Pons (tissue), 1 donor: ENCODE measurements at regions not wholly inside any gene's neighbourhood (a gene's known extent, or its start where the extent isn't known, plus 50 kb on each side); places are given as distances from the start of the nearest gene placed in this dataset.

Experiments used
- DNase-seq: peaks from one replicate; pipeline ENCODE4 v3.0.0-alpha.2; 2016; ENCODE audit warnings: low spot score

GRCh38 chr18:73962256-73962655 is 185.4 kb downstream of the FBXO15 start:
- DNase-seq = no peak

GRCh38 chr18:73961804-73962203 is 185.8 kb downstream of the FBXO15 start:
- no peak for DNase-seq

GRCh38 chr18:73959352-73959751 is 188.3 kb downstream of the FBXO15 start:
- no peak for DNase-seq

- no peak for DNase-seq
Measured at GRCh38 chr18:73954268-73954667, 193.4 kb downstream of the FBXO15 start.

GRCh38 chr18:73952296-73952946 is 195.2 kb downstream of the FBXO15 start:
- DNase-seq = no peak

- DNase-seq = no peak
Measured at GRCh38 chr18:73950116-73950700, 197.4 kb downstream of the FBXO15 start.

- DNase-seq = no peak
Measured at GRCh38 chr18:73948497-73948896, 199.1 kb downstream of the FBXO15 start.

- no peak for DNase-seq
Measured at GRCh38 chr18:73948084-73948483, 199.6 kb downstream of the FBXO15 start.

GRCh38 chr18:73947180-73947921 is 200.3 kb downstream of the FBXO15 start:
- DNase-seq = no peak

- no peak for DNase-seq
Measured at GRCh38 chr18:73945130-73945792, 202.4 kb downstream of the FBXO15 start.

GRCh38 chr18:73944715-73945114 is 202.9 kb downstream of the FBXO15 start:
- no peak for DNase-seq

- DNase-seq = no peak
Measured at GRCh38 chr18:73943763-73944162, 203.9 kb downstream of the FBXO15 start.

- DNase-seq = no peak
Measured at GRCh38 chr18:73942956-73943355, 204.7 kb downstream of the FBXO15 start.

GRCh38 chr18:73942081-73942625 is 205.5 kb downstream of the FBXO15 start:
- no peak for DNase-seq

GRCh38 chr18:73940721-73941120 is 206.9 kb downstream of the FBXO15 start:
- no peak for DNase-seq

GRCh38 chr18:73939391-73939790 is 208.2 kb downstream of the FBXO15 start:
- DNase-seq = no peak

- DNase-seq = no peak
Measured at GRCh38 chr18:73933685-73934084, 213.9 kb downstream of the FBXO15 start.

- DNase-seq = no peak
Measured at GRCh38 chr18:73932976-73933375, 214.7 kb downstream of the FBXO15 start.

GRCh38 chr18:73927496-73927895 is 220.1 kb downstream of the FBXO15 start:
- DNase-seq = no peak

- DNase-seq = no peak
Measured at GRCh38 chr18:73924836-73925235, 222.8 kb downstream of the FBXO15 start.

GRCh38 chr18:73924307-73924706 is 223.3 kb downstream of the FBXO15 start:
- no peak for DNase-seq

- DNase-seq = no peak
Measured at GRCh38 chr18:73923866-73924265, 223.8 kb downstream of the FBXO15 start.

GRCh38 chr18:73920033-73920432 is 227.6 kb downstream of the FBXO15 start:
- no peak for DNase-seq
